Tibial artery (tissue), 4 donors: ENCODE measurements at regions not wholly inside any gene's neighbourhood (a gene's known extent, or its start where the extent isn't known, plus 50 kb on each side); places are given as distances from the start of the nearest gene placed in this dataset.

ENCODE experiments used
- DNase-seq, 2 donors: peaks; one replicate each; pipeline ENCODE4 v3.0.0-alpha.2; 2019
- H3K27ac ChIP-seq, 2 donors: fragments of 200-600 bp; sonication (generic) in 1 of 2; 1 replicate in 1 of 2; 2 replicates in 1 of 2; pipeline ENCODE4 v1.5.1; 2018 to 2019; ENCODE audit warnings: mild to moderate bottlenecking in 1 of 2
- H3K27me3 ChIP-seq, 2 donors: fragments of 200-600 bp; sonication (generic) in 1 of 2; one replicate each; pipeline versions ENCODE4 v1.5.1 to v1.6.0; 2016 to 2019
- H3K36me3 ChIP-seq, 3 donors: fragments of 200-600 bp; sonication (generic) in 2 of 3; one replicate each; pipeline ENCODE4 v1.5.1; 2016 to 2019; ENCODE audit warnings: mild to moderate bottlenecking in 2 of 3
- H3K4me1 ChIP-seq, 4 donors: fragments of 200-600 bp; sonication (generic) in 2 of 4; 1 replicate in 3 of 4; 2 replicates in 1 of 4; pipeline ENCODE4 v1.5.1; 2016 to 2019
- H3K4me3 ChIP-seq, 2 donors: fragments of 200-600 bp; sonication (generic) in 1 of 2; 1 replicate in 1 of 2; 2 replicates in 1 of 2; pipeline ENCODE4 v1.5.1; 2018 to 2019; ENCODE audit warnings: mild to moderate bottlenecking in 2 of 2
- H3K9me3 ChIP-seq, 3 donors: fragments of 200-600 bp; sonication (generic) in 1 of 3; one replicate each; pipeline ENCODE4 v1.5.1; 2016 to 2019
- intact Hi-C: fragments of 100-400 bp; cut with DNase I; formaldehyde crosslinking; loops from one replicate; pipeline ENCODE4 v1.15.0; 2023; ENCODE audit warnings: low total_unique reads
- TF ChIP-seq, protein P1 (sequence below), 2 experiments: fragments of 200-600 bp in 1 of 2; fragments of 450-650 bp in 1 of 2; IDR thresholded peaks; one replicate each; pipeline ENCODE4 v1.5.1; 2017 to 2019; ENCODE audit warnings: antibody characterized with exemption in 2 of 2, mild to moderate bottlenecking in 1 of 2, moderate library complexity in 1 of 2

GRCh38 chr3:147582642-147583041 lies 173.5 kb downstream of the ZIC1 start:
- intact Hi-C loops, result no loop called here
- peaks cover 0 to 3% (median 0%) of the 10 kb centered on the region in 3 donors for H3K9me3 ChIP-seq
- TF ChIP-seq, protein P1, sequence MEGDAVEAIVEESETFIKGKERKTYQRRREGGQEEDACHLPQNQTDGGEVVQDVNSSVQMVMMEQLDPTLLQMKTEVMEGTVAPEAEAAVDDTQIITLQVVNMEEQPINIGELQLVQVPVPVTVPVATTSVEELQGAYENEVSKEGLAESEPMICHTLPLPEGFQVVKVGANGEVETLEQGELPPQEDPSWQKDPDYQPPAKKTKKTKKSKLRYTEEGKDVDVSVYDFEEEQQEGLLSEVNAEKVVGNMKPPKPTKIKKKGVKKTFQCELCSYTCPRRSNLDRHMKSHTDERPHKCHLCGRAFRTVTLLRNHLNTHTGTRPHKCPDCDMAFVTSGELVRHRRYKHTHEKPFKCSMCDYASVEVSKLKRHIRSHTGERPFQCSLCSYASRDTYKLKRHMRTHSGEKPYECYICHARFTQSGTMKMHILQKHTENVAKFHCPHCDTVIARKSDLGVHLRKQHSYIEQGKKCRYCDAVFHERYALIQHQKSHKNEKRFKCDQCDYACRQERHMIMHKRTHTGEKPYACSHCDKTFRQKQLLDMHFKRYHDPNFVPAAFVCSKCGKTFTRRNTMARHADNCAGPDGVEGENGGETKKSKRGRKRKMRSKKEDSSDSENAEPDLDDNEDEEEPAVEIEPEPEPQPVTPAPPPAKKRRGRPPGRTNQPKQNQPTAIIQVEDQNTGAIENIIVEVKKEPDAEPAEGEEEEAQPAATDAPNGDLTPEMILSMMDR (IDR thresholded peaks at IDR 0.05), result no peak
- H3K27ac ChIP-seq, result no peak overlapping the region
- no peaks in the 10 kb centered on the region for H3K27me3 ChIP-seq
- no peaks in the 10 kb centered on the region for H3K4me1 ChIP-seq
- no peaks in the 10 kb centered on the region for H3K36me3 ChIP-seq
- H3K4me3 ChIP-seq, result no peak overlapping the region
- no peak for DNase-seq

DNA sequence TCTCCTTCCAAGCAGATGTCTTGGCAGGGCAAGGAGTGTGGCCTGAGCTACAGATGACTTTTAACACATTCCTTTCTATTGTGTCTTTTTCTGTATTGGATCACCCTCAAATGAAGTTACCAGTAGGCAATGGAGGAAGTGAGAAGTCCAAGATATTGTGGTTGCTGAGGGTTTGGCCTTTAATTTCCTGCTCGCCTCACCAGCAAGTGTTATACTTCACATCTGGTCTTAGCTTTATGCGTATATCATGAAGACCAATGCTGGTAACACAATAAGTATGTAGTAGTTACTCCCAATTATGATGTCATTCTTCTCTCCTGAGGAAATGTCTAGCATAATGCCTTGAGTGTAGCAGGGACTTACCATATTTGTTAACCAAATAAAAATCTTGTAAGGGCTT lies 179.9 kb downstream of the ZIC1 start:
- no peak overlapping the region for H3K27ac ChIP-seq
- no peak for DNase-seq
- peaks cover 0 to 3% (median 0%) of the 10 kb centered on the region in 3 donors for H3K9me3 ChIP-seq
- H3K4me3 ChIP-seq, result no peak overlapping the region
- H3K4me1 ChIP-seq, result no peaks in the 10 kb centered on the region
- H3K27me3 ChIP-seq, result no peaks in the 10 kb centered on the region
- intact Hi-C loops, result no loop called here
- no peaks in the 10 kb centered on the region for H3K36me3 ChIP-seq
- TF ChIP-seq, protein P1 (IDR thresholded peaks at IDR 0.05), result no peak

DNA sequence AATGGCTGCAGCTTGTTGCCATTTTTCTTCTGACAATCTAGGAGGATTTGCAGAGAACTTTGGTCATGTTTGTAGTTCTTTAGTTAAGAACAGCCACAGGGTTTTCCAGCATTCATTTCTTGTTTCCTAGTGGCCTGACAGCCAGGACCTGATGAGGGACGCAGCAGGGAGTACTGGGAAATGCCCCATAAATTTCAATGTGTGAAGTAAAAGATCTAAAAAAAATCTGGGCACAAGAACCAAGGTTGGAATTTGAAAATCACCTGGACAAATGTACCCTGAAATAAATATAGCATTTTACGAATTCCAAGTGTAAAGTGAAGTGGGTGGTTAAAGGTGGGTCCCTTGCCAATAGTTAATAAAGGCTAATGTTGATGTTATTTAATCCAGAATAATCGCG lies 195.0 kb downstream of the ZIC1 start:
- TF ChIP-seq, protein P1 (IDR thresholded peaks at IDR 0.05), result no peak
- H3K4me1 ChIP-seq, result no peaks in the 10 kb centered on the region
- H3K27me3 ChIP-seq, result no peaks in the 10 kb centered on the region
- H3K9me3 ChIP-seq, result peaks cover 0 to 6% (median 0%) of the 10 kb centered on the region in 3 donors
- no peak overlapping the region for H3K4me3 ChIP-seq
- intact Hi-C loops, result no loop called here
- no peak for DNase-seq
- H3K36me3 ChIP-seq, result no peaks in the 10 kb centered on the region
- no peak overlapping the region for H3K27ac ChIP-seq

GRCh38 chr3:147613725-147614124 lies 204.6 kb downstream of the ZIC1 start:
- DNase-seq, result no peak
- H3K27me3 ChIP-seq, result no peaks in the 10 kb centered on the region
- TF ChIP-seq, protein P1 (IDR thresholded peaks at IDR 0.05), result no peak
- intact Hi-C loops, result no loop called here
- no peaks in the 10 kb centered on the region for H3K36me3 ChIP-seq
- H3K4me1 ChIP-seq, result no peaks in the 10 kb centered on the region
- H3K4me3 ChIP-seq, result no peak overlapping the region
- no peak overlapping the region for H3K27ac ChIP-seq
- no peaks in the 10 kb centered on the region for H3K9me3 ChIP-seq

DNA sequence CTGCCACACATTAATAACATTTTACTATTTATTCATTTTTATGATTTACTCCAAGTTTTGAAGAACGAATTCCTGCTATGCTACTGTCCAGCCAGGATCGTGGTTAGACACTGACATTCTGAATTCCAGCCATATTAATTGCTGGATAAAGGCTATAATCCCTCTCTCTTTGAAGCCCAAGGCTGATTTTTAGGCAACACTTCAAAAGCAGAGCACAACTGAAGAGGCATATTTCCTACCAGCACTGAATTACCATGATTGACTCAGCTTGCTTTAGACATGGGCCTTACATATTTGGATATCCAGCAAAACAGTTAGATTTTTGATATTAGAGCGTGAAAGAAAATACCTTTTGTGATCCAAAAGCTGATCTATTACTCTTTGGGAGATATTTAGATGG lies 205.0 kb downstream of the ZIC1 start:
- no peak overlapping the region for H3K4me3 ChIP-seq
- no peak for DNase-seq
- H3K27me3 ChIP-seq, result no peaks in the 10 kb centered on the region
- H3K9me3 ChIP-seq, result no peaks in the 10 kb centered on the region
- intact Hi-C loops, result no loop called here
- H3K4me1 ChIP-seq, result no peaks in the 10 kb centered on the region
- no peaks in the 10 kb centered on the region for H3K36me3 ChIP-seq
- TF ChIP-seq, protein P1 (IDR thresholded peaks at IDR 0.05), result no peak
- H3K27ac ChIP-seq, result no peak overlapping the region

GRCh38 chr3:147615035-147615434 lies 205.9 kb downstream of the ZIC1 start:
- Histone ChIP-seq H3K4me1 (no peaks in the 10 kb centered on the region), H3K27me3 (no peaks in the 10 kb centered on the region), H3K4me3 (no peak overlapping the region), H3K27ac (no peak overlapping the region), H3K36me3 (no peaks in the 10 kb centered on the region), H3K9me3 (no peaks in the 10 kb centered on the region)
- TF ChIP-seq, protein P1 (IDR thresholded peaks at IDR 0.05), result no peak
- no peak for DNase-seq
- intact Hi-C loops, result no loop called here
